ENCODE measurements at regions not wholly inside any gene's neighbourhood (a gene's known extent, or its start where the extent isn't known, plus 50 kb on each side); places are given as distances from the start of the nearest gene placed in this dataset.

GRCh38 chr5:124263680-124264491, 482.6 kb downstream of the ZNF608 start:
- no peak for TF ChIP-seq CTCF (IDR thresholded peaks at IDR 0.05)
- TF ChIP-seq ZFX (IDR thresholded peaks at IDR 0.05; ENCODE audit: borderline replicate concordance): no peak

Data from 22Rv1 (cell line).